Erythroblast (primary cell): ENCODE measurements at regions not wholly inside any gene's neighbourhood (a gene's known extent, or its start where the extent isn't known, plus 50 kb on each side); places are given as distances from the start of the nearest gene placed in this dataset.
"Not testable (repeated sequence)": the region's sequence is repeated elsewhere in the genome, so short reads cannot be mapped to it uniquely, and the experiment has no call there.

ENCODE experiments used
- DNase-seq, 2 experiments: peaks; one replicate each; lab custom pipeline; 2025; lab: John Stamatoyannopoulos, UW
- GATA1 ChIP-seq: IDR thresholded peaks from 2 replicates; pipeline ENCODE4 v1.6.1; 2011; ENCODE audit warnings: low read depth, mild to moderate bottlenecking, control low read depth, low read length, moderate library complexity
- POLR2A ChIP-seq: IDR thresholded peaks from 2 replicates; pipeline ENCODE4 v1.6.1; 2011; ENCODE audit warnings: mild to moderate bottlenecking, low read length

DNA sequence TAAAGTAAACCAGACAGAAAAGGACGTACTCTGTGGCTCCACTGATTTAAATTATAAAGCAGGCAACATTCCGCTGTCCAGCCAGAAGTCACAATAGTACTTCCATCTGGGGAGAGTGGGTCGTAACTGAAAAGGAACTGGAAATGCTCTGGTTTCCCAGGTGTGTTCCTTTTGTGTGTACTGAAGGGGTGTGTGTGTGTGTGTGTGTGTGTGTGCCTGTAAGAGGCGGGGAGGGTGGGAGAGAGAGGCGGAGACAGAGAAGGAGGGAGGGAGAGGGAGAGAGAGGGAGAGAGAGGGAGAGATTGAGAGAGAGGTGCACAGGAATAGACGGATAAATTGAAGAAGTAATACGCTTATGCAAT, 178.4 kb upstream of the ZNF184 start:
- TF ChIP-seq POLR2A (no peak), GATA1 (no peak)
- no peak for DNase-seq

DNA sequence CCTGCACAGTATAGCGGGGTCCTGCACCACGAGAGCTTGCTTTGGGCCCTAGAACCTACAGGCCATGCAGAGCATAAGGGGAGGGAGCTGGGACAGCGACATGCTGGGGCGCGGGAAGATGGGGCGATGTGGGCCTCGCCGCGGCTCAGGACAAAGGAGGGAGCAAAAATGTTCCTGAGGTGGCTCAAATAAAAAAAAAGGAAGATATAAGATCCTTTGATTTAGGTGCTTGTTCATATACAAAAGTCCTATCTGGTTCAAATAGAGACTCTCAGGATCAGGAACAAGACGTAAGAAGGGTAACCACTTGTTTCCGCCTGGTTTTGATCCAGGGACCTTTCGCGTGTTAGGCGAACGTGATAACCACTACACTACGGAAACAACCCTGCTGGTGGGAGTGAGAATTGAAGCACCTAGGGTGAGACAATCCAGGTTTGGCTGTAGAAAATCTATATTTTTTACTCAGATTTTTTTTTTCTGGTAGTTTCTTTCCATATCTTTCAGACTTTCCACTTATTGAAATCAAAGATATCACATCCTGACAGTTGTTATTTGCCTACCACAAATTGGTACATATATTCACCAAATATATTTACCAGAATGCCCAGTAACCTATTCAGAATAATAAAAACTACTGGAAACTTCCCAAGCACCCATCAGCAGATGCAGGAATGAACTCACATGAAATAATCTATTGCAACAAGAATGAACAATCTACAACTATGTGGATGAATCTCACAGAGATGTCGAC, 177.9 kb upstream of the ZNF184 start:
- DNase-seq: peak; percentile 59 to 70
- TF ChIP-seq POLR2A (no peak), GATA1 (no peak)

GRCh38 chr6:27644528-27644927, 171.6 kb upstream of the ZNF184 start:
- no peak for DNase-seq
- no peak for TF ChIP-seq GATA1
- TF ChIP-seq POLR2A: no peak

DNA sequence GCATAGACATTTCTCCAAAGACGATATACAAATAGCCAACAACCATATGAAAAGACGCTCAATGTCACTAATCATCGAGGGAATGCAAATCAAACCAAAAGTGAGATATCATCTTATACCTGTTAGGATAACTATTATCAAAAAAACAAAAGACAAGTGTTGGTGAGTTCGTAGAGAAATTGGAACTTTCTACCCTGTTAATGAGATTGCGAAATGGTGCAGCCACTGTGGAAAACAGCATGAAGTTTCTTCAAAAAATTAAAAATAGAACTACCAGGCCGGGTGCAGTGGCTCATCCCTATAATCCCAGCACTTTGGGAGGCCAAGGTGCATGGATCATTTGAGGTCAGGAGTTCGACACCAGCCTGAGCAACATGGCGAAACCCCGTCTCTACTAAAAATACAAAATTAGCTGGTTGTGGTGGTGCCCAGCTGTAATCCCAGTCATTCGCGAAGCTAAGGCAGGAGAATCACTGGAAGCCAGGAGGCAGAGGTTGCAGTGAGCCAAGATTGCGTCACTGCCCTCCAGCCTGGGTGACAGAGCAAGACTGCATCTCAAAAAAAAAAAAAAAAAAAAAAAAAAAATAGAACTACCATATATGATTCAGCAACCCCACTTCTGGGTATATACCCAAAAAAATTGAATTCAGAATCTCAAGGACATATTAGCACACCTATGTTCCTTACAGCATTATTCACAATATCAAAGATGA, 170.0 kb upstream of the ZNF184 start:
- DNase-seq: no peak
- TF ChIP-seq GATA1: no peak
- TF ChIP-seq POLR2A: no peak

DNA sequence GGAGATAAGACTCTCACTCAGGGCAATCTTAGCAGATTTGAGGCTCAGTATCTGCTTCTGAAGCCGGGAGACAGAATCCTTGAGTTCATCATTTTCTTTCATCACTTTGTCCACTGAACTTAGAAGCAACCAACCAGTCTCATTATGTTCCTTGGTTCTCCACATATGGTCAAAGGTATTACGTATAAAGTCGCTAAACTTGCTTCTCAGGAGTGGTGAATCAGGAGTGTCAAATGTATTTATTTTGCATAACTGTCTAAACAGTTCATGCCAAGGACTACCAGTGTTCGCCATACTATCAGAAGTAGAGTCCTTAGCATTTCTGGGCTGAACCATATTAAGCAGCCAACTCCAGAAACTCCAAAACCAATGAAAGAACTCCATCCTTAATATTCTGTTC, 163.0 kb upstream of the ZNF184 start:
- DNase-seq: not testable (repeated sequence)

DNA sequence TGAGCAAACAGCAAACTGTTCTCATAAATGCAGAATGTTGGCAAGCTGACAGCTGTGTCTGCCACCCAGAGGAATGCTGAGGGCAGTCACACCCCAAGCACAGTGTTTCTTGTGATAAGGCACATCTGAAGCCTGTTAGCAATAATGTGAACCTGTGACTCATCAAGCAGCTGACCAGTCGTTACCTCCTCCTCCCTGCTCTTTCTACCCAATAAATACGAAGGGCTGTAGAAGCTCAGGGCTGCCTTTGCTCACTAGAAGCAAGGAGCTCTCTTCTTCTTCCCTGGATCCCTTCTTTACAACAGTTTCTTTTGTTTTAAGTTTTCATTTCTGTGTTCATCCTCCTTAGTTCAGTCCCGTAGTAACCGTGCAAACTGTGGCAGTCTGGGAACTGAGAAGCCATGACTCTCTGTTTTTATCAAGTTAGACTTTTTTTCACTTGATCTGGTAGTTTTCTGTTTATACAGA, 160.3 kb upstream of the ZNF184 start:
- DNase-seq: peak; percentile 84 to 92

- TF ChIP-seq POLR2A (no peak), GATA1 (no peak)
Observed at GRCh38 chr6:27631609-27631916, 158.7 kb upstream of the ZNF184 start.

DNA sequence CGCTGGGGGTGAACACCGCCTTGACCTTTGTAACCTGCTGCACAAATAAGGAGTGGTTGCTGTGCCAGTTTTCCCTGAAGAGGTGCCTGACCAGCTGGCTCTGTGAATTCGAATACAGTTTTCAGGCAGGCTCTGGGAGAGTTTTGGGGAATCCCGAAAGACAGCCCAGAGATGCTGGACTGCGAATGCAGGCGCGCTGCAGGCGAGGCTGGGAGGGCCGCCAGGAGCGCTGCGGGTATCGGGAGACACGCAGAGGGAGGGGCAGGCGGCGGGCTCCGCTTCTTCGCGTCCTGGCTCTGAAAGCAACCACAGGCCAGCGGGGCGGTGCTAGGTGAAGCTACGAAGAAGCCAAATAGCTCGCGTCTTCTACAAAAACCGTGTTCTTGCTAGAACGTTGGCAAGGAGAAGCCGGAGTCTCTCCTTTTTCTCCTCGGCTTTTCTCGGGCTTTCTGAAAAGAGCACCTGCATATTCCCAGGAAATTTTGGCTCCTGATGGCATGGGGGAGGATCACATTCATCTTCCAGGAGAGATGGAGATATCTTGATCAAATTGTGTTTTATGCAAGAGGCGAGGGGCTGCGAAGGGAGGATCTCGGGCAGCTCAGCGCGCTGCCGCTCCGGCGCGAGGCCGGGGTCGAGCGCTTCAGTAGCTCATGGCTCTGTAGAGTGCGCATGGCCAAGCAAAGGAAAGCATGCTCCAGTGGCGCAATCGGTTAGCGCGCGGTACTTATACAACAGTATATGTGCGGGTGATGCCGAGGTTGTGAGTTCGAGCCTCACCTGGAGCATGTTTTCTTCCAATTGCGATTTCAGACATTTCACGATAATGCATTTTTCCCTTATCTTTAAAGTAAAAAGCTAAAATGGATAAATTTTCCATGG, 158.1 kb upstream of the ZNF184 start:
- DNase-seq: peak; percentile 71
- no peak for TF ChIP-seq POLR2A
- no peak for TF ChIP-seq GATA1

More at GRCh38 chr6:27631609-27631916, 158.7 kb upstream of the ZNF184 start:
- no peak for DNase-seq

- no peak for DNase-seq
- TF ChIP-seq POLR2A (no peak), GATA1 (no peak)
Observed at GRCh38 chr6:27624694-27625262, 151.9 kb upstream of the ZNF184 start.

DNA sequence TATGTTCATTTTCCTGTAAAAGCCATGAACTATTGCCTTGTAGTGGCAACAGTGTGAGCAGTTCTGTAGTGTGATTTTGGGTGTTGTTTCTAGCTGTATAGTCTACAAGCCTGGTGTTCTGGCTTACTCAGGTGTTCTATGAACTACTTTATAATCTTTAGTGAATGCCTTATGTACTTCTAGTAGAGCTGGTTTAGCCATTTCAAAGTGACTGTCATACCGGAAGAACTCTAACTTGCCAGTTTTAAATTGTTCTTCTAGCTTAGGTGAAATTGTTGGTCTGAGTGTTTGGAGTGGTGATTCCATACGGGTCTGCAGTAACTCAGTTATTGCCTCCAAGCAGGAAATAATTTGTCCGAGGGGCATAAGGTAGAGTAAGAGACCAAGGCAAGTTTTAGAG, 150.2 kb upstream of the ZNF184 start:
- DNase-seq: no peak
- no peak for TF ChIP-seq GATA1
- TF ChIP-seq POLR2A: no peak

- no peak for DNase-seq
- TF ChIP-seq GATA1 (no peak), POLR2A (no peak)
Observed at GRCh38 chr6:27619436-27619835, 146.5 kb upstream of the ZNF184 start.

DNA sequence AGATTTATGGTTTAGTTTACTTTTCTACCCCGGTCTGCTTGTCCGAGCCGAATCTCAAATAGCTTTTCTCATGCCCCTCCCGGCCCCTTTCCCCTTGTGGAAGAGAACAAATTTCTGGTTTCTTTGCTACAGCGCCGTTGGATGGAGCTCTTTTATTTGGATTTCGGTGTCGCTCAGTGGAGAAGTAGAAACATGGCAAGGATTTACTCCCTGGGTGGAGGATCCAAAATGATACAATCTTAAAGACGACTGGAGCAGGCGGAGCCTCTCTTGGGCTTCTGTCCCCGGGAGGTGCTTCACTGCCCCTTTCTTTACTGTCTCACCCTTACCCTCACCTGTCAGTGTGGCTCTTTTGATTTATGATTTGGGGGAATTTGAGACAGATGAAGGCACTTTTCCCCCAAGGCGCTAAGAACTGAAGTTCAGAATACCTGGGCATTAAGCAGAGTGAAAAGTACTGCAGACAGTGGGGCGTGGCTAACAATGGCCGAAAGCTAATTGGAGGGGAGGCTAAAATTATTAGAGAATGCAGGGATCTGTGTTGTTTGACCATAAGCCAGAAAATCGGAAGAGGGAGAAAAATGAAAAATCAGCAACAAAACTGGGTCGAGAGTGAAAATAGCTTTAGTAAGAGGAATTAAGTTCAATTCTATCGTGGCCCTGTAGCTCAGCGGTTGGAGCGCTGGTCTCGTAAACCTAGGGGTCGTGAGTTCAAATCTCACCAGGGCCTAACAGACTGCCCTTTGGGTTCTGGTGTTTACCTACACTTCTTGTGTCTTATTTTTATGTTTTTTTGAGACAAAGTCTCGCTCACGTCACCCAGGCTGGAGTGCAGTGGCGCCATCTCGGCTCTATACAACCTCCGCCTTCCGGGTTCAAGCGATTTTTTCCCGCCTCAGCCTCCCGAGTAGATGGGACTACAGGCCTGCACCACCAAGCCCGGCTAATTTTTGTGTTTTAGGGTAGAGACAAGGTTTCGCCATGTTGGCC, 145.1 kb upstream of the ZNF184 start:
- TF ChIP-seq POLR2A: no peak
- no peak for TF ChIP-seq GATA1
- DNase-seq: peak; percentile 13 to 31
